ENCODE measurements at regions not wholly inside any gene's neighbourhood (a gene's known extent, or its start where the extent isn't known, plus 50 kb on each side); places are given as distances from the start of the nearest gene placed in this dataset.

GRCh38 chr2:144280009-144280408 is 239.9 kb downstream of the ZEB2 start:
- no peak for DNase-seq

- no peak for DNase-seq
Measured at GRCh38 chr2:144279165-144279564, 240.8 kb downstream of the ZEB2 start.

GRCh38 chr2:144277622-144278354 is 242.1 kb downstream of the ZEB2 start:
- no peak for DNase-seq

GRCh38 chr2:144275340-144275739 is 244.6 kb downstream of the ZEB2 start:
- DNase-seq: no peak

- no peak for DNase-seq
Measured at GRCh38 chr2:144274131-144274530, 245.8 kb downstream of the ZEB2 start.

- no peak for DNase-seq
Measured at GRCh38 chr2:144270951-144271350, 249.0 kb downstream of the ZEB2 start.

GRCh38 chr2:144268036-144268678 is 251.8 kb downstream of the ZEB2 start:
- DNase-seq: no peak

GRCh38 chr2:144267239-144267638 is 252.7 kb downstream of the ZEB2 start:
- no peak for DNase-seq

GRCh38 chr2:144265654-144266053 is 254.3 kb downstream of the ZEB2 start:
- no peak for DNase-seq

GRCh38 chr2:144261966-144262365 is 258.0 kb downstream of the ZEB2 start:
- DNase-seq: no peak

- no peak for DNase-seq
Measured at GRCh38 chr2:144261336-144261735, 258.6 kb downstream of the ZEB2 start.

GRCh38 chr2:144259332-144259731 is 260.6 kb downstream of the ZEB2 start:
- DNase-seq: no peak

- no peak for DNase-seq
Measured at GRCh38 chr2:144258154-144258553, 261.8 kb downstream of the ZEB2 start.

- no peak for DNase-seq
Measured at GRCh38 chr2:144256996-144257707, 262.8 kb downstream of the ZEB2 start.

GRCh38 chr2:144254342-144255235 is 265.3 kb downstream of the ZEB2 start:
- DNase-seq: no peak

- no peak for DNase-seq
Measured at GRCh38 chr2:144253743-144254142, 266.2 kb downstream of the ZEB2 start.

GRCh38 chr2:144252694-144253093 is 267.2 kb downstream of the ZEB2 start:
- no peak for DNase-seq

- DNase-seq: no peak
Measured at GRCh38 chr2:144249035-144249637, 270.8 kb downstream of the ZEB2 start.

GRCh38 chr2:144248350-144249034 is 271.4 kb downstream of the ZEB2 start:
- DNase-seq: no peak

- DNase-seq: no peak
Measured at GRCh38 chr2:144244938-144245337, 275.0 kb downstream of the ZEB2 start.

- DNase-seq: no peak
Measured at GRCh38 chr2:144242311-144242710, 277.6 kb downstream of the ZEB2 start.

GRCh38 chr2:144241801-144242200 is 278.1 kb downstream of the ZEB2 start:
- DNase-seq: no peak
